H1 (cell line): ENCODE measurements at regions not wholly inside any gene's neighbourhood (a gene's known extent, or its start where the extent isn't known, plus 50 kb on each side); places are given as distances from the start of the nearest gene placed in this dataset.

ENCODE experiments used
- CTCF ChIA-PET: fragments of 300-600 bp; sonication (Branson Sonifier 250); formaldehyde crosslinking; loops from one replicate; lab custom pipeline; 2021; ENCODE audit not compliant: partially characterized antibody; lab: Charles Lee
- POLR2A ChIA-PET: fragments of 300-600 bp; sonication (Branson Sonifier 250); formaldehyde crosslinking; loops from one replicate; lab custom pipeline; 2021; ENCODE audit warnings: inconsistent platforms; ENCODE audit not compliant: partially characterized antibody; lab: Charles Lee
- DNase-seq, 2 experiments: peaks; one replicate each; pipeline versions ENCODE4 v3.0.0 to v3.0.0-alpha.2; 2010 to 2022; ENCODE audit warnings: low spot score in 2 of 2, low read depth in 1 of 2, mixed read lengths in 1 of 2
- FAIRE-seq: peaks from 2 replicates; lab custom pipeline; 2011; peaks lifted over from hg19 to GRCh38; lab: Jason Lieb, UNC
- H2AFZ ChIP-seq: 2 replicates; pipeline ENCODE4 v1.8.1; 2012; ENCODE audit warnings: low read length, inconsistent platforms
- H2AK5ac ChIP-seq: 2 replicates; pipeline ENCODE4 v1.6.1; 2013; ENCODE audit warnings: low read depth, low read length
- H2BK120ac ChIP-seq: replicated peaks from 2 replicates; pipeline ENCODE3; 2013; ENCODE audit warnings: low read depth, low read length, inconsistent platforms
- H2BK12ac ChIP-seq: 2 replicates; pipeline ENCODE4 v1.6.1; 2013; ENCODE audit warnings: low read depth, low read length
- H2BK15ac ChIP-seq: 2 replicates; pipeline ENCODE4 v1.6.1; 2013; ENCODE audit warnings: low read length
- H2BK20ac ChIP-seq: 2 replicates; pipeline ENCODE4 v1.6.1; 2013; ENCODE audit warnings: low read length
- H2BK5ac ChIP-seq: 2 replicates; pipeline ENCODE4 v1.6.1; 2013; ENCODE audit warnings: low read depth, low read length
- H3K14ac ChIP-seq: 2 replicates; pipeline ENCODE4 v1.6.1; 2013; ENCODE audit warnings: inconsistent platforms; ENCODE audit not compliant: insufficient read length
- H3K18ac ChIP-seq: 2 replicates; pipeline ENCODE4 v1.6.1; 2013; ENCODE audit warnings: low read length; ENCODE audit errors: extremely low read depth
- H3K23ac ChIP-seq: 2 replicates; pipeline ENCODE4 v1.6.1; 2013; ENCODE audit warnings: inconsistent platforms; ENCODE audit not compliant: insufficient read length
- H3K23me2 ChIP-seq: 2 replicates; pipeline ENCODE4 v1.6.1; 2013; ENCODE audit warnings: low read depth, low read length
- H3K27ac ChIP-seq: 2 replicates; pipeline ENCODE4 v1.6.1; 2011; ENCODE audit warnings: low read depth, low read length, inconsistent platforms
- H3K27me3 ChIP-seq, 4 experiments: replicated peaks in 1 of 4; 1 replicate in 1 of 4; 2 replicates in 3 of 4; pipeline versions ENCODE4 v1.6.1 to v1.8.1; 2011 to 2013; ENCODE audit warnings: low read length in 3 of 4, mild to moderate bottlenecking in 3 of 4, inconsistent platforms in 2 of 4, mixed read lengths in 2 of 4, moderate library complexity in 1 of 4; ENCODE audit not compliant: control insufficient read depth in 3 of 4, insufficient read depth in 3 of 4; ENCODE audit errors: extremely low read depth in 1 of 4
- H3K36me3 ChIP-seq, 4 experiments: 2 replicates each; pipeline versions ENCODE4 v1.6.1 to v1.8.1; 2011 to 2013; ENCODE audit warnings: mild to moderate bottlenecking in 4 of 4, low read length in 3 of 4, moderate library complexity in 2 of 4, control low read depth in 1 of 4, inconsistent platforms in 1 of 4; ENCODE audit not compliant: insufficient read depth in 4 of 4, control insufficient read depth in 2 of 4
- H3K4ac ChIP-seq: replicated peaks from 2 replicates; pipeline ENCODE3; 2013; ENCODE audit warnings: low read length, low read depth, mixed read lengths, inconsistent platforms; ENCODE audit not compliant: insufficient read length
- H3K4me1 ChIP-seq, 4 experiments: replicated peaks in 1 of 4; 1 replicate in 1 of 4; 2 replicates in 3 of 4; pipeline versions ENCODE4 v1.6.1 to v1.8.1; 2011 to 2013; ENCODE audit warnings: low read length in 3 of 4, inconsistent platforms in 2 of 4, mixed read lengths in 1 of 4; ENCODE audit not compliant: insufficient read depth in 4 of 4, control insufficient read depth in 3 of 4
- H3K4me2 ChIP-seq, 2 experiments: 2 replicates each; pipeline versions ENCODE4 v1.6.1 to v1.8.1; 2011 to 2013; ENCODE audit warnings: low read depth in 2 of 2, low read length in 2 of 2, control low read depth in 1 of 2, inconsistent platforms in 1 of 2, mild to moderate bottlenecking in 1 of 2; ENCODE audit not compliant: insufficient read depth in 1 of 2
- H3K4me3 ChIP-seq, 4 experiments: fragments of 200-600, 300-600 bp in 1 of 4; sonication (generic), shearing (Covaris generic), sonication (Bioruptor Twin) in 1 of 4; 2 replicates each; pipeline versions ENCODE4 v1.5.1 to v1.8.1; 2011 to 2016; ENCODE audit warnings: low read length in 4 of 4, low read depth in 3 of 4, control low read depth in 2 of 4, inconsistent platforms in 2 of 4, mild to moderate bottlenecking in 2 of 4, mixed read lengths in 1 of 4, moderate library complexity in 1 of 4; ENCODE audit not compliant: insufficient read depth in 2 of 4; ENCODE audit errors: extremely low read depth in 1 of 4
- H3K56ac ChIP-seq: replicated peaks from 2 replicates; pipeline ENCODE3; 2013; ENCODE audit warnings: low read depth, mild to moderate bottlenecking, mixed read lengths, low read length, inconsistent platforms; ENCODE audit not compliant: insufficient read length
- H3K79me1 ChIP-seq: 2 replicates; pipeline ENCODE4 v1.6.1; 2013; ENCODE audit warnings: low read depth, low read length, control low read depth
- H3K79me2 ChIP-seq, 2 experiments: 2 replicates each; pipeline versions ENCODE4 v1.6.1 to v1.8.1; 2012 to 2013; ENCODE audit warnings: low read length in 2 of 2, mild to moderate bottlenecking in 2 of 2, inconsistent platforms in 1 of 2; ENCODE audit not compliant: insufficient read depth in 2 of 2, control insufficient read depth in 1 of 2
- H3K9ac ChIP-seq, 4 experiments: replicated peaks in 1 of 4; 1 replicate in 1 of 4; 2 replicates in 3 of 4; pipeline versions ENCODE4 v1.6.1 to v1.8.1; 2011 to 2013; ENCODE audit warnings: low read depth in 3 of 4, low read length in 3 of 4, control low read depth in 2 of 4, mild to moderate bottlenecking in 2 of 4, moderate library complexity in 2 of 4, inconsistent platforms in 1 of 4; ENCODE audit errors: extremely low read depth in 1 of 4
- H3K9me3 ChIP-seq, 2 experiments: 2 replicates each; pipeline versions ENCODE4 v1.6.1 to v1.8.1; 2012 to 2013; ENCODE audit warnings: mild to moderate bottlenecking in 2 of 2, moderate library complexity in 2 of 2, control low read depth in 1 of 2, inconsistent platforms in 1 of 2, low read depth in 1 of 2, low read length in 1 of 2, mixed read lengths in 1 of 2; ENCODE audit not compliant: insufficient read depth in 2 of 2
- H4K20me1 ChIP-seq, 2 experiments: replicated peaks in 1 of 2; 2 replicates each; pipeline versions ENCODE3 to v1.8.1; 2011 to 2013; ENCODE audit warnings: inconsistent platforms in 2 of 2, low read length in 2 of 2, mild to moderate bottlenecking in 1 of 2; ENCODE audit not compliant: insufficient read depth in 2 of 2, control insufficient read depth in 1 of 2
- H4K5ac ChIP-seq: 2 replicates; pipeline ENCODE4 v1.6.1; 2013; ENCODE audit warnings: low read length, low read depth, mixed read lengths, inconsistent platforms; ENCODE audit not compliant: insufficient read length
- H4K8ac ChIP-seq: 2 replicates; pipeline ENCODE4 v1.8.0; 2013; ENCODE audit warnings: mild to moderate bottlenecking, moderate library complexity, low read length, inconsistent platforms; ENCODE audit not compliant: insufficient read depth; ENCODE audit errors: extremely low read depth
- H4K91ac ChIP-seq: replicated peaks from 2 replicates; pipeline ENCODE3; 2013; ENCODE audit warnings: low read length, mixed read lengths, inconsistent platforms; ENCODE audit not compliant: insufficient read length
- BACH1 ChIP-seq: IDR thresholded peaks from 2 replicates; pipeline ENCODE4 v1.6.1; 2012; ENCODE audit warnings: low read length, improper control_type of control experiment
- FOSL1 ChIP-seq: IDR thresholded peaks from 2 replicates; pipeline ENCODE4 v1.6.1; 2011; ENCODE audit warnings: mild to moderate bottlenecking, low read depth, low read length, moderate library complexity; ENCODE audit not compliant: insufficient read depth
- GABPA ChIP-seq: IDR thresholded peaks from 2 replicates; pipeline ENCODE4 v1.6.1; 2011; ENCODE audit warnings: mild to moderate bottlenecking, low read length, moderate library complexity, borderline replicate concordance; ENCODE audit not compliant: insufficient read depth
- GTF2F1 ChIP-seq: IDR thresholded peaks from 2 replicates; pipeline ENCODE4 v1.6.1; 2012; ENCODE audit warnings: low read depth, low read length, improper control_type of control experiment, borderline replicate concordance
- JUN ChIP-seq: IDR thresholded peaks from 2 replicates; pipeline ENCODE4 v1.6.1; 2011; ENCODE audit warnings: low read depth, mild to moderate bottlenecking, improper control_type of control experiment, low read length
- JUND ChIP-seq: IDR thresholded peaks from 2 replicates; pipeline ENCODE4 v1.6.1; 2011; ENCODE audit warnings: mild to moderate bottlenecking, improper control_type of control experiment, low read length
- POLR2A ChIP-seq, 2 experiments: IDR thresholded peaks; 1 replicate in 1 of 2; 2 replicates in 1 of 2; pipeline ENCODE4 v1.6.1; 2011; ENCODE audit warnings: low read depth in 2 of 2, low read length in 2 of 2, mild to moderate bottlenecking in 2 of 2; ENCODE audit errors: control extremely low read depth in 1 of 2
- RXRA ChIP-seq: IDR thresholded peaks from 2 replicates; pipeline ENCODE4 v1.6.1; 2011; ENCODE audit warnings: low read depth, mild to moderate bottlenecking, low read length, moderate library complexity; ENCODE audit not compliant: insufficient read depth
- SP4 ChIP-seq: IDR thresholded peaks from 2 replicates; pipeline ENCODE4 v1.6.1; 2012; ENCODE audit warnings: low read length, inconsistent platforms
- TAF1 ChIP-seq: IDR thresholded peaks from 2 replicates; pipeline ENCODE4 v1.6.1; 2011; ENCODE audit warnings: mild to moderate bottlenecking, low read depth, low read length
- TBP ChIP-seq: IDR thresholded peaks from 2 replicates; pipeline ENCODE4 v1.6.1; 2011; ENCODE audit warnings: low read depth, low read length, improper control_type of control experiment
- TCF12 ChIP-seq: IDR thresholded peaks from 2 replicates; pipeline ENCODE4 v1.6.1; 2011; ENCODE audit warnings: low read depth, mild to moderate bottlenecking, low read length
- WGBS, 2 experiments: shearing (Covaris generic) in 1 of 2; methylation state at CpG; one replicate each; pipeline versions ENCODE4 v1.1.6 to v1.1.7; 2013 to 2015; ENCODE audit warnings: low lambda C conversion rate in 2 of 2, mixed read lengths in 2 of 2, inconsistent platforms in 1 of 2, low coverage in 1 of 2, missing lambda C conversion rate in 1 of 2; ENCODE audit not compliant: insufficient replicate concordance in 2 of 2, insufficient coverage in 1 of 2, insufficient read length in 1 of 2; ENCODE audit errors: extremely low coverage in 1 of 2, missing lambda C conversion rate in 1 of 2; 5-methylcytosine and 5-hydroxymethylcytosine counted together
- TF ChIP-seq, protein P1 (sequence below), 3 experiments: IDR thresholded peaks; 1 replicate in 2 of 3; 2 replicates in 1 of 3; pipeline versions ENCODE4 v1.5.1 to v1.6.1; 2011; ENCODE audit warnings: low read length in 3 of 3, mild to moderate bottlenecking in 3 of 3, inconsistent platforms in 2 of 3, low read depth in 1 of 3, moderate library complexity in 1 of 3; ENCODE audit not compliant: insufficient read depth in 1 of 3; ENCODE audit errors: control extremely low read depth in 1 of 3
- TF ChIP-seq, protein P2 (sequence below): IDR thresholded peaks from 2 replicates; pipeline ENCODE4 v1.6.1; 2012; ENCODE audit warnings: inconsistent platforms

DNA sequence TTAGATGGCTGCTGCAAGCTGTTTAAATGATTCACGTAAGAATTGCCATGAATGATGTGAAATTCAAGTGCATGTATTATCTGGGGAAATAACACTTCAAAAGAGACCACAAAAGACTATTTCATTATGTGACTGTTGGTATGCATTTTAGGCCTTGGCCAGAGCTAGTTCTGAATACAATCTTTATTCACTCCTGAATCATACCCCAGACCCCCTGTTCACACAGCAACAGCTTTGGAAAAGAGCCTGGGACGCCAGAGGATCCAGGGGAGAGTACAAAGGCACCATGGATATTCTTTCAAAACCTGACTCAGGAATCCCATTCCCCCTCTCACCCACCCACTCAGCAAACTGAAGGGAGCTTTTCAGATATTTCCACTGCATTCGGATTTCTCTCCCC is 377.1 kb upstream of the DPP6 start:
- Histone ChIP-seq H3K27me3 (peaks cover 0 to 1% (median 0%) of the 10 kb centered on the region in 4 experiments; a peak in 1 of 7 replicates), H3K79me1 (no peaks in the 10 kb centered on the region), H3K36me3 (no peaks in the 10 kb centered on the region), H3K14ac (no peak overlapping the region), H3K4ac (no peak overlapping the region), H3K27ac (no peak overlapping the region), H3K79me2 (no peaks in the 10 kb centered on the region), H2BK12ac (no peak overlapping the region), H2AK5ac (no peak overlapping the region), H2BK15ac (no peak overlapping the region), H3K56ac (no peak overlapping the region), H2BK5ac (no peak overlapping the region), H3K9me3 (peaks cover 36 to 55% of the 10 kb centered on the region in 2 experiments), H3K4me2 (no peak overlapping the region), H4K20me1 (no peaks in the 10 kb centered on the region), H4K8ac (no peak overlapping the region), H2BK20ac (no peak overlapping the region), H3K23ac (no peak overlapping the region), H3K4me3 (no peak overlapping the region), H3K9ac (no peak overlapping the region), H4K91ac (no peak overlapping the region), H2BK120ac (no peak overlapping the region), H3K23me2 (no peaks in the 10 kb centered on the region), H4K5ac (no peak overlapping the region), H3K18ac (no peak overlapping the region), H2AFZ (no peak overlapping the region), H3K4me1 (no peaks in the 10 kb centered on the region)
- POLR2A ChIA-PET, result no interaction called here
- CTCF ChIA-PET, result interaction anchor here (0.6 to 1.6 kb wide), 4 partner anchors 10 to 482 kb away, joined by 3 read pairs; no protein-coding TSS in a partner anchor
- DNase-seq (no peak), FAIRE-seq (no peak)
- WGBS, 2 experiments, result 43% methylated on average over 3 of the region's 3 CpGs; no CpG with 5 or more reads in 1 of the 2 experiments
- no peak for TF ChIP-seq GABPA
- no peak for TF ChIP-seq RXRA
- TF ChIP-seq TAF1, result no peak
- TF ChIP-seq TBP, result no peak
- no peak for TF ChIP-seq GTF2F1
- TF ChIP-seq, protein P1, sequence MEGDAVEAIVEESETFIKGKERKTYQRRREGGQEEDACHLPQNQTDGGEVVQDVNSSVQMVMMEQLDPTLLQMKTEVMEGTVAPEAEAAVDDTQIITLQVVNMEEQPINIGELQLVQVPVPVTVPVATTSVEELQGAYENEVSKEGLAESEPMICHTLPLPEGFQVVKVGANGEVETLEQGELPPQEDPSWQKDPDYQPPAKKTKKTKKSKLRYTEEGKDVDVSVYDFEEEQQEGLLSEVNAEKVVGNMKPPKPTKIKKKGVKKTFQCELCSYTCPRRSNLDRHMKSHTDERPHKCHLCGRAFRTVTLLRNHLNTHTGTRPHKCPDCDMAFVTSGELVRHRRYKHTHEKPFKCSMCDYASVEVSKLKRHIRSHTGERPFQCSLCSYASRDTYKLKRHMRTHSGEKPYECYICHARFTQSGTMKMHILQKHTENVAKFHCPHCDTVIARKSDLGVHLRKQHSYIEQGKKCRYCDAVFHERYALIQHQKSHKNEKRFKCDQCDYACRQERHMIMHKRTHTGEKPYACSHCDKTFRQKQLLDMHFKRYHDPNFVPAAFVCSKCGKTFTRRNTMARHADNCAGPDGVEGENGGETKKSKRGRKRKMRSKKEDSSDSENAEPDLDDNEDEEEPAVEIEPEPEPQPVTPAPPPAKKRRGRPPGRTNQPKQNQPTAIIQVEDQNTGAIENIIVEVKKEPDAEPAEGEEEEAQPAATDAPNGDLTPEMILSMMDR (IDR thresholded peaks at IDR 0.05; ENCODE audit: control extremely low read depth in 1 of 3, insufficient read depth in 1 of 3, low read depth in 1 of 3, low read length in 3 of 3), result no peak
- TF ChIP-seq BACH1, result no peak
- no peak for TF ChIP-seq JUND
- TF ChIP-seq TCF12, result no peak
- TF ChIP-seq, protein P2, sequence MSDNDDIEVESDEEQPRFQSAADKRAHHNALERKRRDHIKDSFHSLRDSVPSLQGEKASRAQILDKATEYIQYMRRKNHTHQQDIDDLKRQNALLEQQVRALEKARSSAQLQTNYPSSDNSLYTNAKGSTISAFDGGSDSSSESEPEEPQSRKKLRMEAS, result no peak
- no peak for TF ChIP-seq FOSL1
- no peak for TF ChIP-seq SP4
- no peak for TF ChIP-seq POLR2A (IDR thresholded peaks at IDR 0.05; ENCODE audit: control extremely low read depth in 1 of 2, low read depth in 2 of 2, low read length in 2 of 2)
- TF ChIP-seq JUN, result no peak
